GM21619 (cell line): ENCODE measurements at regions not wholly inside any gene's neighbourhood (a gene's known extent, or its start where the extent isn't known, plus 50 kb on each side); places are given as distances from the start of the nearest gene placed in this dataset.

Experiments used
- ATAC-seq: cut with Tn5 transposase; IDR thresholded peaks from one replicate; pipeline ENCODE4 v1.9.1; 2021; ENCODE audit not compliant: unreplicated experiment

GRCh38 chr13:60797112-60797511 lies 400.1 kb downstream of the TDRD3 start:
- no peak for ATAC-seq

GRCh38 chr13:60794751-60795150 lies 397.7 kb downstream of the TDRD3 start:
- no peak for ATAC-seq

GRCh38 chr13:60790620-60791019 lies 393.6 kb downstream of the TDRD3 start:
- ATAC-seq: no peak

GRCh38 chr13:60788156-60788829 lies 391.3 kb downstream of the TDRD3 start:
- ATAC-seq: no peak

GRCh38 chr13:60787083-60787482 lies 390.1 kb downstream of the TDRD3 start:
- ATAC-seq: no peak

GRCh38 chr13:60772726-60773125 lies 375.7 kb downstream of the TDRD3 start:
- ATAC-seq: no peak

GRCh38 chr13:60765700-60766411 lies 368.8 kb downstream of the TDRD3 start:
- ATAC-seq: no peak

GRCh38 chr13:60759499-60759898 lies 362.5 kb downstream of the TDRD3 start:
- no peak for ATAC-seq

GRCh38 chr13:60758637-60759036 lies 361.6 kb downstream of the TDRD3 start:
- ATAC-seq: no peak

- no peak for ATAC-seq
Observed at GRCh38 chr13:60757501-60758215, 360.6 kb downstream of the TDRD3 start.

- ATAC-seq: no peak
Observed at GRCh38 chr13:60756306-60756705, 359.3 kb downstream of the TDRD3 start.

GRCh38 chr13:60755380-60756163 lies 358.6 kb downstream of the TDRD3 start:
- ATAC-seq: no peak

GRCh38 chr13:60754211-60755090 lies 357.4 kb downstream of the TDRD3 start:
- no peak for ATAC-seq

GRCh38 chr13:60753641-60754040 lies 356.6 kb downstream of the TDRD3 start:
- ATAC-seq: no peak

GRCh38 chr13:60745343-60745742 lies 348.3 kb downstream of the TDRD3 start:
- no peak for ATAC-seq

- no peak for ATAC-seq
Observed at GRCh38 chr13:60733933-60734332, 336.9 kb downstream of the TDRD3 start.

GRCh38 chr13:60727140-60727539 lies 330.1 kb downstream of the TDRD3 start:
- ATAC-seq: no peak

- ATAC-seq: no peak
Observed at GRCh38 chr13:60721063-60721462, 324.0 kb downstream of the TDRD3 start.

- no peak for ATAC-seq
Observed at GRCh38 chr13:60720590-60720989, 323.6 kb downstream of the TDRD3 start.

- no peak for ATAC-seq
Observed at GRCh38 chr13:60716313-60716712, 319.3 kb downstream of the TDRD3 start.
